Effector memory CD8-positive, alpha-beta T cell (primary cell): ENCODE measurements at regions not wholly inside any gene's neighbourhood (a gene's known extent, or its start where the extent isn't known, plus 50 kb on each side); places are given as distances from the start of the nearest gene placed in this dataset.
"Not testable (repeated sequence)": the region's sequence is repeated elsewhere in the genome, so short reads cannot be mapped to it uniquely, and the experiment has no call there.

Experiments
- ATAC-seq: fragments of 150-1000 bp; cut with Tn5 transposase; replicated peaks from 2 replicates; pipeline ENCODE4 v1.10.0; 2021; ENCODE audit warnings: mild to moderate bottlenecking, moderate library complexity
- DNase-seq, 3 experiments: peaks; one replicate each; pipeline ENCODE4 v3.0.0; 2021
- H3K27ac Mint-ChIP-seq, 2 donors: one replicate each; pipeline ENCODE4 v1.8.0; 2022; ENCODE audit warnings: mild to moderate bottlenecking in 2 of 2, mixed read lengths in 2 of 2, moderate library complexity in 2 of 2
- H3K27me3 Mint-ChIP-seq, 2 donors: one replicate each; pipeline ENCODE4 v1.8.0; 2022; ENCODE audit warnings: mixed read lengths in 2 of 2
- H3K36me3 Mint-ChIP-seq: one replicate; pipeline ENCODE4 v1.8.0; 2022; ENCODE audit warnings: mild to moderate bottlenecking, moderate library complexity, mixed read lengths; ENCODE audit not compliant: insufficient read depth
- H3K4me1 Mint-ChIP-seq, 2 donors: one replicate each; pipeline ENCODE4 v1.8.0; 2022; ENCODE audit warnings: low read depth in 2 of 2, mixed read lengths in 2 of 2
- H3K4me3 Mint-ChIP-seq, 2 donors: one replicate each; pipeline ENCODE4 v1.8.0; 2022; ENCODE audit warnings: mild to moderate bottlenecking in 2 of 2, mixed read lengths in 2 of 2, moderate library complexity in 2 of 2
- H3K9me3 Mint-ChIP-seq, 2 donors: one replicate each; pipeline ENCODE4 v1.8.0; 2022; ENCODE audit warnings: mixed read lengths in 2 of 2

- H3K27ac Mint-ChIP-seq, H3K4me3 Mint-ChIP-seq, H3K9me3 Mint-ChIP-seq, H3K4me1 Mint-ChIP-seq, H3K36me3 Mint-ChIP-seq, DNase-seq, ATAC-seq, H3K27me3 Mint-ChIP-seq: not testable (repeated sequence)
Measured at GRCh38 chr6:57900687-57901399, 583.4 kb downstream of the PRIM2 start.

- H3K9me3 Mint-ChIP-seq, DNase-seq, H3K4me3 Mint-ChIP-seq, H3K4me1 Mint-ChIP-seq, H3K27ac Mint-ChIP-seq, H3K27me3 Mint-ChIP-seq, ATAC-seq, H3K36me3 Mint-ChIP-seq: not testable (repeated sequence)
Measured at GRCh38 chr6:57901445-57901844, 584.0 kb downstream of the PRIM2 start.

GRCh38 chr6:57904356-57904755 lies 586.9 kb downstream of the PRIM2 start:
- not testable (repeated sequence) for H3K27me3 Mint-ChIP-seq, H3K4me3 Mint-ChIP-seq, ATAC-seq, H3K36me3 Mint-ChIP-seq, H3K27ac Mint-ChIP-seq, H3K4me1 Mint-ChIP-seq, DNase-seq, H3K9me3 Mint-ChIP-seq

- not testable (repeated sequence) for H3K36me3 Mint-ChIP-seq, H3K4me3 Mint-ChIP-seq, H3K9me3 Mint-ChIP-seq, H3K27ac Mint-ChIP-seq, DNase-seq, H3K27me3 Mint-ChIP-seq, ATAC-seq, H3K4me1 Mint-ChIP-seq
Measured at GRCh38 chr6:57915300-57915699, 597.9 kb downstream of the PRIM2 start.

GRCh38 chr6:57942966-57943365 lies 625.5 kb downstream of the PRIM2 start:
- not testable (repeated sequence) for H3K9me3 Mint-ChIP-seq, H3K36me3 Mint-ChIP-seq, H3K27me3 Mint-ChIP-seq, H3K4me3 Mint-ChIP-seq, ATAC-seq, H3K4me1 Mint-ChIP-seq, H3K27ac Mint-ChIP-seq, DNase-seq

GRCh38 chr6:57946084-57946768 lies 628.8 kb downstream of the PRIM2 start:
- ATAC-seq, H3K4me3 Mint-ChIP-seq, H3K27ac Mint-ChIP-seq, H3K4me1 Mint-ChIP-seq, H3K27me3 Mint-ChIP-seq, DNase-seq, H3K9me3 Mint-ChIP-seq: not testable (repeated sequence)
- peaks cover 18% of the 10 kb centered on the region for H3K36me3 Mint-ChIP-seq

GRCh38 chr6:57946769-57947091 lies 629.3 kb downstream of the PRIM2 start:
- not testable (repeated sequence) for DNase-seq, H3K27me3 Mint-ChIP-seq, H3K9me3 Mint-ChIP-seq, H3K4me1 Mint-ChIP-seq, H3K27ac Mint-ChIP-seq, ATAC-seq, H3K4me3 Mint-ChIP-seq
- peaks cover 18% of the 10 kb centered on the region for H3K36me3 Mint-ChIP-seq

- ATAC-seq, H3K27me3 Mint-ChIP-seq, H3K4me3 Mint-ChIP-seq, H3K9me3 Mint-ChIP-seq, DNase-seq, H3K27ac Mint-ChIP-seq, H3K4me1 Mint-ChIP-seq: not testable (repeated sequence)
- H3K36me3 Mint-ChIP-seq: peaks cover 22% of the 10 kb centered on the region
Measured at GRCh38 chr6:57948481-57948880, 631.1 kb downstream of the PRIM2 start.

GRCh38 chr6:57950430-57950829 lies 633.0 kb downstream of the PRIM2 start:
- peaks cover 26% of the 10 kb centered on the region for H3K36me3 Mint-ChIP-seq
- H3K9me3 Mint-ChIP-seq: not testable (repeated sequence)

GRCh38 chr6:57966757-57967156 lies 649.3 kb downstream of the PRIM2 start:
- peaks cover 0 to 12% of the 10 kb centered on the region in 2 donors for H3K27me3 Mint-ChIP-seq
- H3K36me3 Mint-ChIP-seq: not testable (repeated sequence)

More at GRCh38 chr6:57950430-57950829, 633.0 kb downstream of the PRIM2 start:
- H3K27me3 Mint-ChIP-seq, ATAC-seq, H3K27ac Mint-ChIP-seq, H3K4me1 Mint-ChIP-seq, DNase-seq, H3K4me3 Mint-ChIP-seq: not testable (repeated sequence)

GRCh38 chr6:57971956-57972355 lies 654.5 kb downstream of the PRIM2 start:
- not testable (repeated sequence) for H3K9me3 Mint-ChIP-seq, H3K36me3 Mint-ChIP-seq, H3K4me1 Mint-ChIP-seq, H3K4me3 Mint-ChIP-seq, ATAC-seq, H3K27ac Mint-ChIP-seq, DNase-seq
- peaks cover 10 to 34% of the 10 kb centered on the region in 2 donors for H3K27me3 Mint-ChIP-seq

More at GRCh38 chr6:57966757-57967156, 649.3 kb downstream of the PRIM2 start:
- not testable (repeated sequence) for H3K9me3 Mint-ChIP-seq, H3K4me3 Mint-ChIP-seq, ATAC-seq, H3K27ac Mint-ChIP-seq, H3K4me1 Mint-ChIP-seq, DNase-seq

- Mint-ChIP-seq H3K27me3 (peaks cover 10 to 22% of the 10 kb centered on the region in 2 donors), H3K9me3 (no peaks in the 10 kb centered on the region), H3K27ac (no peak overlapping the region), H3K4me3 (no peak overlapping the region), H3K36me3 (no peaks in the 10 kb centered on the region), H3K4me1 (no peaks in the 10 kb centered on the region)
- ATAC-seq: no peak
- no peak for DNase-seq
Measured at GRCh38 chr6:57974653-57975052, 657.2 kb downstream of the PRIM2 start.

- not testable (repeated sequence) for H3K27ac Mint-ChIP-seq, ATAC-seq, H3K9me3 Mint-ChIP-seq, DNase-seq, H3K4me3 Mint-ChIP-seq, H3K36me3 Mint-ChIP-seq, H3K4me1 Mint-ChIP-seq
- peaks cover 10 to 22% of the 10 kb centered on the region in 2 donors for H3K27me3 Mint-ChIP-seq
Measured at GRCh38 chr6:57975127-57975526, 657.7 kb downstream of the PRIM2 start.

GRCh38 chr6:57976371-57976770 lies 658.9 kb downstream of the PRIM2 start:
- H3K27ac Mint-ChIP-seq: not testable (repeated sequence)

More at GRCh38 chr6:57976371-57976770, 658.9 kb downstream of the PRIM2 start:
- not testable (repeated sequence) for H3K36me3 Mint-ChIP-seq, ATAC-seq, DNase-seq, H3K4me3 Mint-ChIP-seq, H3K9me3 Mint-ChIP-seq, H3K4me1 Mint-ChIP-seq
- H3K27me3 Mint-ChIP-seq: peaks cover 10 to 22% of the 10 kb centered on the region in 2 donors
